ENCODE measurements at regions not wholly inside any gene's neighbourhood (a gene's known extent, or its start where the extent isn't known, plus 50 kb on each side); places are given as distances from the start of the nearest gene placed in this dataset.

DNA sequence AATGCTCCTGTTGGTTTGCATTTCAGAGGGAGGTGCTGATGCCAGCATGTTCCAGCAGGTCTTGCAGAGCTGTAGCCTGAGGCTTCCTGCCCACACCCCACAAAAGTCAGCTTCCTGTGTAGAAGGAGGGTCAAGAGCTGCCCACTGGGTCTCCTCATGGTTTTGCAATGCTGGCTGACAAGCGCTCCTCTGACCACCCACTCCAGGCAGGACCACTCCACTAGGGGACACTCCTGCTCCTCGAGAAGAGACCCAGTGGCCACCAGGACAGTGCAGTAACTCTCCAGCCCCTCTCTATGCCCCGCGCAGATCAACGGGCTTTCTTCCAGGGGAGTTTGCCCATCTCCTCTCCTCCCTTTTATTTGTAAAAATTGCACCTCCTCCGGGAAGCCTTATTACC is 72.9 kb upstream of the UQCRFS1 start:
- Histone ChIP-seq H3K27me3 (ENCODE audit: insufficient read depth, low read depth, low read length) (peaks cover 4% of the 10 kb centered on the region), H3K27ac (ENCODE audit: low read length) (no peak overlapping the region), H4K20me1 (ENCODE audit: insufficient read depth) (no peaks in the 10 kb centered on the region), H2AFZ (ENCODE audit: low read depth, low read length) (no peak overlapping the region), H3K4me3 (ENCODE audit: low read length) (no peak overlapping the region), H3K9me2 (ENCODE audit: insufficient read depth, low read length) (no peaks in the 10 kb centered on the region), H3K79me2 (replicated peaks; ENCODE audit: insufficient read depth, low read length) (no peaks in the 10 kb centered on the region), H3K36me3 (ENCODE audit: insufficient read depth, low read length) (no peaks in the 10 kb centered on the region), H3K9me3 (ENCODE audit: low read length) (no peaks in the 10 kb centered on the region), H3K4me2 (ENCODE audit: low read length) (no peak overlapping the region), H3F3A (ENCODE audit: insufficient read depth, low read length, poor library complexity, severe bottlenecking) (no peaks in the 10 kb centered on the region), H3K9ac (ENCODE audit: low read length) (no peak overlapping the region)
- TF ChIP-seq CTCF (IDR thresholded peaks at IDR 0.05; ENCODE audit: poor library complexity, severe bottlenecking) = peak; percentile 33
- TF ChIP-seq RAD21 (conservative IDR thresholded peaks at IDR 0.05) = peak; percentile 43
- TF ChIP-seq, protein P1, sequence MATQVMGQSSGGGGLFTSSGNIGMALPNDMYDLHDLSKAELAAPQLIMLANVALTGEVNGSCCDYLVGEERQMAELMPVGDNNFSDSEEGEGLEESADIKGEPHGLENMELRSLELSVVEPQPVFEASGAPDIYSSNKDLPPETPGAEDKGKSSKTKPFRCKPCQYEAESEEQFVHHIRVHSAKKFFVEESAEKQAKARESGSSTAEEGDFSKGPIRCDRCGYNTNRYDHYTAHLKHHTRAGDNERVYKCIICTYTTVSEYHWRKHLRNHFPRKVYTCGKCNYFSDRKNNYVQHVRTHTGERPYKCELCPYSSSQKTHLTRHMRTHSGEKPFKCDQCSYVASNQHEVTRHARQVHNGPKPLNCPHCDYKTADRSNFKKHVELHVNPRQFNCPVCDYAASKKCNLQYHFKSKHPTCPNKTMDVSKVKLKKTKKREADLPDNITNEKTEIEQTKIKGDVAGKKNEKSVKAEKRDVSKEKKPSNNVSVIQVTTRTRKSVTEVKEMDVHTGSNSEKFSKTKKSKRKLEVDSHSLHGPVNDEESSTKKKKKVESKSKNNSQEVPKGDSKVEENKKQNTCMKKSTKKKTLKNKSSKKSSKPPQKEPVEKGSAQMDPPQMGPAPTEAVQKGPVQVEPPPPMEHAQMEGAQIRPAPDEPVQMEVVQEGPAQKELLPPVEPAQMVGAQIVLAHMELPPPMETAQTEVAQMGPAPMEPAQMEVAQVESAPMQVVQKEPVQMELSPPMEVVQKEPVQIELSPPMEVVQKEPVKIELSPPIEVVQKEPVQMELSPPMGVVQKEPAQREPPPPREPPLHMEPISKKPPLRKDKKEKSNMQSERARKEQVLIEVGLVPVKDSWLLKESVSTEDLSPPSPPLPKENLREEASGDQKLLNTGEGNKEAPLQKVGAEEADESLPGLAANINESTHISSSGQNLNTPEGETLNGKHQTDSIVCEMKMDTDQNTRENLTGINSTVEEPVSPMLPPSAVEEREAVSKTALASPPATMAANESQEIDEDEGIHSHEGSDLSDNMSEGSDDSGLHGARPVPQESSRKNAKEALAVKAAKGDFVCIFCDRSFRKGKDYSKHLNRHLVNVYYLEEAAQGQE (IDR thresholded peaks at IDR 0.05; ENCODE audit: borderline replicate concordance) = no peak
- TF ChIP-seq SMC3 (conservative IDR thresholded peaks at IDR 0.05; ENCODE audit: poor library complexity) = peak; percentile 31

DNA sequence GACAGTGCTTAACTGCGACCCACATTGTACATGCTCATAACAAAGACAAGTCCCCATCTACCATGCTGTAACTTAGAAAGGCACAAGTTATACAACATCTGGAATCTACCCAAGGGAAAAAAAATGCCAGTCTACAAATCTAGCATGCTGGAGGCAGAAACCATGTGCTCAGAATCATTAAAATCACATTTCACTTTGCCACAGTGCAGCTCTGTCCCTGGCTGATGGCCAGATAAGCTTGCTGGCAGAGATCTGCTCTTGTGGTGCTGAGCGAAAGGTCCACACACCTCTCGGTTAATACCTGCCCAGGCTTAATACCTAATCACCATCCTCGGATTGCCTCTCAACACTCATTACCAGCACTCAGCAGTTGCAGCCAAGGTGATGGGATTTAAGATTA is 74.1 kb upstream of the UQCRFS1 start:
- no peaks in the 10 kb centered on the region for H3K36me3 ChIP-seq (ENCODE audit: insufficient read depth, low read length)
- no peaks in the 10 kb centered on the region for H3K9me2 ChIP-seq (ENCODE audit: insufficient read depth, low read length)
- H3F3A ChIP-seq (ENCODE audit: insufficient read depth, low read length, poor library complexity, severe bottlenecking) = no peaks in the 10 kb centered on the region
- H3K4me3 ChIP-seq (ENCODE audit: low read length) = no peak overlapping the region
- H3K27me3 ChIP-seq (ENCODE audit: insufficient read depth, low read depth, low read length) = peaks cover 4% of the 10 kb centered on the region
- no peak overlapping the region for H3K4me2 ChIP-seq (ENCODE audit: low read length)
- no peak overlapping the region for H3K27ac ChIP-seq (ENCODE audit: low read length)
- no peaks in the 10 kb centered on the region for H4K20me1 ChIP-seq (ENCODE audit: insufficient read depth)
- H3K9me3 ChIP-seq (ENCODE audit: low read length) = no peaks in the 10 kb centered on the region
- TF ChIP-seq MXI1 (conservative IDR thresholded peaks at IDR 0.05; ENCODE audit: poor library complexity, severe bottlenecking) = no peak
- no peak for TF ChIP-seq EP300 (conservative IDR thresholded peaks at IDR 0.05; ENCODE audit: poor library complexity, severe bottlenecking)
- no peak for TF ChIP-seq SMC3 (conservative IDR thresholded peaks at IDR 0.05; ENCODE audit: poor library complexity)
- TF ChIP-seq CTCF (IDR thresholded peaks at IDR 0.05; ENCODE audit: poor library complexity, severe bottlenecking) = no peak
- no peak for TF ChIP-seq RAD21 (conservative IDR thresholded peaks at IDR 0.05)
- TF ChIP-seq, protein P1 (IDR thresholded peaks at IDR 0.05; ENCODE audit: borderline replicate concordance) = no peak
- no peak for TF ChIP-seq POLR2AphosphoS5 (IDR thresholded peaks at IDR 0.05)
- TF ChIP-seq TAF1 (IDR thresholded peaks at IDR 0.05; ENCODE audit: low read depth) = no peak
- no peak for TF ChIP-seq EZH2 (IDR thresholded peaks at IDR 0.05; ENCODE audit: borderline replicate concordance, insufficient read depth, low read length, poor library complexity, severe bottlenecking)
- H3K79me2 ChIP-seq (replicated peaks; ENCODE audit: insufficient read depth, low read length) = no peaks in the 10 kb centered on the region
- H2AFZ ChIP-seq (ENCODE audit: low read depth, low read length) = no peak overlapping the region
- H3K9ac ChIP-seq (ENCODE audit: low read length) = no peak overlapping the region

Measured in neural cell (in vitro differentiated cells).